Neuronal stem cell (in vitro differentiated cells): ENCODE measurements at regions not wholly inside any gene's neighbourhood (a gene's known extent, or its start where the extent isn't known, plus 50 kb on each side); places are given as distances from the start of the nearest gene placed in this dataset.

Experiments
- DNase-seq: peaks from one replicate; pipeline ENCODE4 v3.0.0-alpha.2; 2013; ENCODE audit warnings: low spot score
- H2AFZ ChIP-seq: one replicate; pipeline ENCODE4 v1.6.1; 2013; ENCODE audit warnings: mild to moderate bottlenecking, low read length, inconsistent platforms
- H2AK5ac ChIP-seq: 2 replicates; pipeline ENCODE4 v1.6.1; 2013; ENCODE audit warnings: low read depth, mild to moderate bottlenecking, inconsistent platforms, low read length, moderate library complexity, mixed read lengths
- H2BK120ac ChIP-seq: 2 replicates; pipeline ENCODE4 v1.6.1; 2013; ENCODE audit warnings: low read depth, mild to moderate bottlenecking, inconsistent platforms, low read length, moderate library complexity, mixed read lengths
- H2BK12ac ChIP-seq: one replicate; pipeline ENCODE4 v1.6.1; 2013; ENCODE audit warnings: low read length, inconsistent platforms
- H2BK15ac ChIP-seq: 2 replicates; pipeline ENCODE4 v1.6.1; 2013; ENCODE audit warnings: mild to moderate bottlenecking, low read length, inconsistent platforms, mixed read lengths
- H2BK5ac ChIP-seq: one replicate; pipeline ENCODE4 v1.6.1; 2013; ENCODE audit warnings: inconsistent platforms, mild to moderate bottlenecking, low read length, moderate library complexity
- H3K14ac ChIP-seq: one replicate; pipeline ENCODE4 v1.6.1; 2013; ENCODE audit warnings: low read length, inconsistent platforms
- H3K18ac ChIP-seq: 2 replicates; pipeline ENCODE4 v1.6.1; 2013; ENCODE audit warnings: low read length, inconsistent platforms
- H3K23ac ChIP-seq: 2 replicates; pipeline ENCODE4 v1.6.1; 2013; ENCODE audit warnings: low read depth, mild to moderate bottlenecking, mixed read lengths, low read length, inconsistent platforms; ENCODE audit not compliant: poor library complexity
- H3K27ac ChIP-seq: replicated peaks from 3 replicates; pipeline ENCODE4 v1.5.1; 2013; ENCODE audit warnings: low read length, inconsistent platforms
- H3K27me3 ChIP-seq, 3 experiments: 2 replicates each; pipeline ENCODE4 v1.6.1; 2013; ENCODE audit warnings: low read length in 3 of 3, mild to moderate bottlenecking in 2 of 3, inconsistent platforms in 1 of 3, low read depth in 1 of 3, mixed read lengths in 1 of 3, moderate library complexity in 1 of 3; ENCODE audit not compliant: control insufficient read depth in 3 of 3, insufficient read depth in 3 of 3
- H3K36me3 ChIP-seq, 2 donors: replicated peaks in 1 of 2; 2 replicates each; pipeline ENCODE4 v1.6.1; 2013; ENCODE audit warnings: low read length in 2 of 2; ENCODE audit not compliant: control insufficient read depth in 2 of 2, insufficient read depth in 2 of 2
- H3K4ac ChIP-seq: 2 replicates; pipeline ENCODE4 v1.6.1; 2013; ENCODE audit warnings: inconsistent platforms, mild to moderate bottlenecking, low read length, moderate library complexity
- H3K4me1 ChIP-seq, 2 donors: 1 replicate in 1 of 2; 2 replicates in 1 of 2; pipeline ENCODE4 v1.6.1; 2013; ENCODE audit warnings: low read length in 2 of 2, low read depth in 1 of 2; ENCODE audit not compliant: control insufficient read depth in 2 of 2, insufficient read depth in 1 of 2
- H3K4me2 ChIP-seq: one replicate; pipeline ENCODE4 v1.6.1; 2013; ENCODE audit warnings: mild to moderate bottlenecking, low read length, inconsistent platforms; ENCODE audit not compliant: insufficient read depth, poor library complexity, severe bottlenecking
- H3K4me3 ChIP-seq, 2 donors: 2 replicates each; pipeline ENCODE4 v1.5.1; 2013; ENCODE audit warnings: low read length in 2 of 2, mild to moderate bottlenecking in 2 of 2, inconsistent platforms in 1 of 2, moderate library complexity in 1 of 2
- H3K79me1 ChIP-seq: one replicate; pipeline ENCODE4 v1.6.1; 2013; ENCODE audit warnings: low read depth, mild to moderate bottlenecking, inconsistent platforms, low read length, moderate library complexity
- H3K9ac ChIP-seq: one replicate; pipeline ENCODE4 v1.6.1; 2013; ENCODE audit warnings: mild to moderate bottlenecking, low read depth, low read length, inconsistent platforms; ENCODE audit not compliant: poor library complexity
- H3K9me3 ChIP-seq, 2 donors: replicated peaks in 1 of 2; 2 replicates each; pipeline versions ENCODE3 to v1.6.1; 2013; ENCODE audit warnings: low read length in 2 of 2, mild to moderate bottlenecking in 2 of 2, inconsistent platforms in 1 of 2, low read depth in 1 of 2, mixed read lengths in 1 of 2, moderate library complexity in 1 of 2; ENCODE audit not compliant: control insufficient read depth in 2 of 2, insufficient read depth in 1 of 2
- H4K8ac ChIP-seq: one replicate; pipeline ENCODE4 v1.6.1; 2013; ENCODE audit warnings: low read depth, mild to moderate bottlenecking, inconsistent platforms, low read length, moderate library complexity
- H4K91ac ChIP-seq: one replicate; pipeline ENCODE4 v1.6.1; 2013; ENCODE audit warnings: low read length, low read depth, mild to moderate bottlenecking, inconsistent platforms; ENCODE audit not compliant: poor library complexity
- WGBS, 2 donors: extraction: QIAGEN DNeasy Blood & Tissue Kit; methylation state at CpG; one replicate each; pipeline ENCODE4 v1.1.7; 2013; ENCODE audit warnings: missing lambda C conversion rate in 2 of 2, mixed read lengths in 1 of 2; ENCODE audit not compliant: insufficient read length in 2 of 2, insufficient replicate concordance in 1 of 2; ENCODE audit errors: extremely low coverage in 2 of 2; 5-methylcytosine and 5-hydroxymethylcytosine counted together

DNA sequence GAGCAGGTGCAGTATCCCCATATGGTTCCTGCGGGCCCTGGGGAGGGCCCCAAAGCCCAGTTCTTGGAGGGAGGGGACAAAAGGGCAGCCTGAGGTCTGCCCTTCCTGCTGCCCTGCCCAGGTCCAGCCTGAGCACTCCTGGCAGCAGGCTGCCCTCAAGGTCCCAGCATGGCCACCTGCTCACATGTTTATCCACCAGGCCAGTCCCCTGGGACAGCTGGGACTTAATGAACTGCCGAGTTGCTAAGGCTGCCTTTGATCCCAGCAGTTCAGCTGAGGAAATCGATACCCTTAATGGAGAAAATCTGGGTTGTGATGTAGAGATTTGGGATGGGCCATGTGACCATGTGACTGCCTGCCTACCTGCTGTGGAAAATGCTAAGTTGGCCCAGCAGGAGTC is 146.2 kb downstream of the TRIM29 start:
- no peak overlapping the region for H3K4me3 ChIP-seq
- peaks cover 0 to 2% of the 10 kb centered on the region in 2 donors for H3K4me1 ChIP-seq
- no peak overlapping the region for H3K4me2 ChIP-seq
- no peak overlapping the region for H2BK120ac ChIP-seq
- peak overlapping the region; percentile 11 for H3K18ac ChIP-seq
- H4K8ac ChIP-seq: no peak overlapping the region
- no peaks in the 10 kb centered on the region for H3K9me3 ChIP-seq
- H3K27ac ChIP-seq: no peak overlapping the region
- no peaks in the 10 kb centered on the region for H3K79me1 ChIP-seq
- no peak overlapping the region for H3K23ac ChIP-seq
- no peaks in the 10 kb centered on the region for H3K36me3 ChIP-seq
- no peak overlapping the region for H3K4ac ChIP-seq
- H4K91ac ChIP-seq: no peak overlapping the region
- peak overlapping the region; percentile 5 for H3K9ac ChIP-seq
- peaks cover 0 to 26% (median 2%) of the 10 kb centered on the region in 3 experiments for H3K27me3 ChIP-seq
- H2BK15ac ChIP-seq: no peak overlapping the region
- H2AK5ac ChIP-seq: no peak overlapping the region
- H2BK5ac ChIP-seq: no peak overlapping the region
- no CpG with 5 or more reads among the region's 3 CpGs for WGBS, 2 donors
- DNase-seq: no peak
- H2AFZ ChIP-seq: no peak overlapping the region
- no peak overlapping the region for H3K14ac ChIP-seq
- H2BK12ac ChIP-seq: no peak overlapping the region

DNA sequence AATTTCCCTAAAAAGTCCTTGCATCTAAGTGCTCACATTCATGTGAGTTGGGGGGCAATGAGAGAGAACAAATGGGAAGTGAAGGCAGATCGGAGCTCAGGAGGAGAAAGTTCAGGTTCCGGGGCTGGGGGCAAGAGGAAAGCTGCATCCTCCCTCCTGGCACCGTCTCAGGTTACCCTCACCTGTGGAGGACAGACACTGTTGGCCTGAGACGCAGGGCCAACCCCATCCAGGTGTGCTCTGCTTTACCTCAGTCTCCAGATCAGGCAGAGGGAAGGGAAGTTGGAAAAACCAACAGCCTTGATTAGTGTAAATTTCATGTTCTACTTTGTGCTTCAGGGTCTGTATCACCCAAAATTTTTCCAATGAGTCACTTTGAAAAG is 146.9 kb downstream of the TRIM29 start:
- no peak overlapping the region for H2BK120ac ChIP-seq
- peaks cover 0 to 26% (median 2%) of the 10 kb centered on the region in 3 experiments for H3K27me3 ChIP-seq
- no peak for DNase-seq
- peaks cover 0 to 2% of the 10 kb centered on the region in 2 donors for H3K4me1 ChIP-seq
- H4K8ac ChIP-seq: no peak overlapping the region
- no peak overlapping the region for H3K4ac ChIP-seq
- H3K23ac ChIP-seq: no peak overlapping the region
- H3K4me3 ChIP-seq: no peak overlapping the region
- WGBS, 2 donors: no CpG with 5 or more reads among the region's 4 CpGs
- no peak overlapping the region for H3K27ac ChIP-seq
- no peak overlapping the region for H2AFZ ChIP-seq
- no peaks in the 10 kb centered on the region for H3K36me3 ChIP-seq
- H3K79me1 ChIP-seq: no peaks in the 10 kb centered on the region
- H4K91ac ChIP-seq: no peak overlapping the region
- H3K14ac ChIP-seq: no peak overlapping the region
- H2AK5ac ChIP-seq: no peak overlapping the region
- H3K18ac ChIP-seq: no peak overlapping the region
- no peaks in the 10 kb centered on the region for H3K9me3 ChIP-seq
- H2BK5ac ChIP-seq: peak overlapping the region; percentile 25
- no peak overlapping the region for H3K4me2 ChIP-seq
- no peak overlapping the region for H3K9ac ChIP-seq
- H2BK15ac ChIP-seq: peak overlapping the region; percentile 76
- H2BK12ac ChIP-seq: no peak overlapping the region

DNA sequence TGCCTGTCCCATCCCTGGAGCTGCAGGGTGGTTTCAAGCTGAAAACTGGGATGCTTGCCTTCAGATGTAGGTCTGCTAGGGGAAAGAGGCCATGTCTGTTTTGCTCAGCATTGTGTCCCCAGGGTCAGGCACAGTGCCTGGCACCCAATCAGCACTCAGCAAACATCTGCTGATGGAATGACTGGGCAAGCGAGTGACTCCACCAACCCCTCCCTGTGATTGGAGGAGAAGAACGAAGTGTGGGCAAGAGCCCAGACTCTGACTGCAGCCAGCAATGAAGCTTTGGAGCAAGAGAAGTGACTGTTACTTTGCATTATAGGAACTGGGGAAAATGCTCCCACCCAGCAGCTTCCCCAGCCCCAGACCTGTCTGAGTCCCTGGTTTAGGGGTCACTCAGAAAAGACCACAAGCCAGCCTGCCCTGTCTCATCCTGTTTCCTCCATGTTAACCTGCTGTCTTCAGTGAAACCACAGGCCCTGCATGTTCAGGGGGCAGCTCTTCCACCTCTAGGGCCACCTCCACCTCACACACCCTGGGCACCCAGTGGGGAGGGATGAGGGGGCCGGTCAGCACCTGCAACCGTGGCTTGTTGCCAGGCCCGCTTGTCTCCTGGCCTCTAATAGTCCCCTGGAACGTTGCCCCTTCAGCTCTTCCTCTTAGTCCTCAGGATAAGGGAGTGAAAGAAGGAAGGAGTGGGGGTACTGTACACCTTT is 147.4 kb downstream of the TRIM29 start:
- Histone ChIP-seq H3K4ac (no peak overlapping the region), H2BK15ac (peak overlapping the region; percentile 76), H4K8ac (no peak overlapping the region), H2AK5ac (no peak overlapping the region), H2AFZ (no peak overlapping the region), H3K18ac (peak overlapping the region; percentile 67), H3K23ac (no peak overlapping the region), H3K79me1 (no peaks in the 10 kb centered on the region), H2BK5ac (peak overlapping the region; percentile 25), H4K91ac (no peak overlapping the region), H3K14ac (no peak overlapping the region), H3K9me3 (no peaks in the 10 kb centered on the region), H3K36me3 (no peaks in the 10 kb centered on the region), H3K4me1 (no peaks in the 10 kb centered on the region), H3K4me3 (no peak overlapping the region), H2BK12ac (no peak overlapping the region), H3K4me2 (no peak overlapping the region), H3K9ac (no peak overlapping the region), H3K27me3 (peaks cover 0 to 32% (median 2%) of the 10 kb centered on the region in 3 experiments), H3K27ac (no peak overlapping the region), H2BK120ac (no peak overlapping the region)
- DNase-seq: no peak
- WGBS, 2 donors: no CpG with 5 or more reads among the region's 6 CpGs

DNA sequence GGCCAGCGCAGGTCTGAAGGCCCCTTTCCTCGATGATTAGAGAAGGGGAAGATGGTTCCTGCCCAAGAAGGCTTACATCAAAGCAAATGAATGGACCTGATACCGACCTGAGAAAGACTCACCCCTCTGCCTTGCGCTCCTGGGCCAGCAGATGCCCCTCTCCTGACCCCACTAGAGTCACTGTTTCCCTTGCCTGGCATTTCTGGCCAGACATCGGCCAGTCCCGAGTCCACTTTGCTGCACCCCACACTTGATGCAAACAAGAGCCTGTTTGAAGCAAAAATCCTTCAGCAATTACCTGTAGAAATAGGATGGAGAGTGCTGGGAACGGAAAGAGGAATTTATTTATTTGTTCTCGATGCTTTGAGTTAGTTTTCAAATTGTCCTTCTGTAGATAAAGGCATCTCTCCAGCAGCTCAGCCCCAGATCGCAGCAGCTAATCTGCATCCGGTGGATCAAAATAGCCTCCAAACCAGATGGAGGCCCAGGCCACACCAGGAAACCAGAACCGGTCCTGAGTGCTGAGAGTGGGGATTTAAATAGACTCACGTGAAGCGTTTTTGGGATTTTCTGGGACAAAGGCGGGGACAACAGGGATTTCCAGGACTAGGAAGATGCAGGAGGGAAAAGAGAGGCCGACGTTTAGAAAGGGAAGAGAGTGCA is 148.6 kb downstream of the TRIM29 start:
- H2BK5ac ChIP-seq: no peak overlapping the region

More for the DNA sequence above, 148.6 kb downstream of the TRIM29 start:
- Histone ChIP-seq H3K79me1 (no peaks in the 10 kb centered on the region), H4K8ac (no peak overlapping the region), H2AK5ac (no peak overlapping the region), H4K91ac (no peak overlapping the region), H3K27ac (no peak overlapping the region), H3K23ac (no peak overlapping the region), H3K4ac (no peak overlapping the region), H2BK120ac (no peak overlapping the region), H2BK12ac (no peak overlapping the region), H3K27me3 (peaks cover 0 to 33% (median 2%) of the 10 kb centered on the region in 3 experiments), H3K4me3 (no peak overlapping the region), H2BK15ac (no peak overlapping the region), H3K4me2 (no peak overlapping the region), H3K9ac (no peak overlapping the region), H3K18ac (no peak overlapping the region), H3K36me3 (no peaks in the 10 kb centered on the region), H3K9me3 (no peaks in the 10 kb centered on the region), H2AFZ (no peak overlapping the region), H3K14ac (no peak overlapping the region), H3K4me1 (no peaks in the 10 kb centered on the region)
- whole genome bisulfite sequencing, 2 donors: no CpG with 5 or more reads among the region's 16 CpGs
- no peak for DNase-seq
